GM19324 (cell line): ENCODE measurements at regions not wholly inside any gene's neighbourhood (a gene's known extent, or its start where the extent isn't known, plus 50 kb on each side); places are given as distances from the start of the nearest gene placed in this dataset.
A peak's percentile ranks its signal among the peaks of the same experiment; 100 is the strongest.
"Not testable (repeated sequence)": the region's sequence is repeated elsewhere in the genome, so short reads cannot be mapped to it uniquely, and the experiment has no call there.

Experiments used
- ATAC-seq: cut with Tn5 transposase; IDR thresholded peaks from one replicate; pipeline ENCODE4 v1.9.1; 2021; ENCODE audit warnings: mild to moderate bottlenecking, moderate library complexity; ENCODE audit not compliant: unreplicated experiment, low FRiP score

- ATAC-seq: no peak
Measured at GRCh38 chr11:100528872-100529416, 158.1 kb upstream of the ARHGAP42 start.

- ATAC-seq: not testable (repeated sequence)
Measured at GRCh38 chr11:100531290-100531689, 155.8 kb upstream of the ARHGAP42 start.

GRCh38 chr11:100536979-100537378 lies 150.1 kb upstream of the ARHGAP42 start:
- no peak for ATAC-seq

- no peak for ATAC-seq
Measured at GRCh38 chr11:100543386-100543785, 143.7 kb upstream of the ARHGAP42 start.

- no peak for ATAC-seq
Measured at GRCh38 chr11:100545556-100545955, 141.5 kb upstream of the ARHGAP42 start.

- no peak for ATAC-seq
Measured at GRCh38 chr11:100545970-100546369, 141.1 kb upstream of the ARHGAP42 start.

- ATAC-seq: no peak
Measured at GRCh38 chr11:100546714-100547113, 140.4 kb upstream of the ARHGAP42 start.

- no peak for ATAC-seq
Measured at GRCh38 chr11:100550298-100550697, 136.8 kb upstream of the ARHGAP42 start.

- no peak for ATAC-seq
Measured at GRCh38 chr11:100550912-100551632, 136.0 kb upstream of the ARHGAP42 start.

GRCh38 chr11:100555931-100556330 lies 131.2 kb upstream of the ARHGAP42 start:
- ATAC-seq: no peak

GRCh38 chr11:100556781-100557180 lies 130.3 kb upstream of the ARHGAP42 start:
- no peak for ATAC-seq

- no peak for ATAC-seq
Measured at GRCh38 chr11:100557830-100558611, 129.1 kb upstream of the ARHGAP42 start.

GRCh38 chr11:100560606-100561005 lies 126.5 kb upstream of the ARHGAP42 start:
- ATAC-seq: no peak

GRCh38 chr11:100561323-100561722 lies 125.8 kb upstream of the ARHGAP42 start:
- ATAC-seq: no peak

GRCh38 chr11:100562128-100562527 lies 125.0 kb upstream of the ARHGAP42 start:
- no peak for ATAC-seq

- no peak for ATAC-seq
Measured at GRCh38 chr11:100563541-100564280, 123.4 kb upstream of the ARHGAP42 start.

GRCh38 chr11:100573911-100574513 lies 113.1 kb upstream of the ARHGAP42 start:
- ATAC-seq: no peak

GRCh38 chr11:100574894-100575769 lies 112.0 kb upstream of the ARHGAP42 start:
- no peak for ATAC-seq

- ATAC-seq: peak; percentile 69
Measured at GRCh38 chr11:100575860-100576717, 111.0 kb upstream of the ARHGAP42 start.
